SK-N-SH (cell line): ENCODE measurements at regions not wholly inside any gene's neighbourhood (a gene's known extent, or its start where the extent isn't known, plus 50 kb on each side); places are given as distances from the start of the nearest gene placed in this dataset.

Source experiments
- CTCF ChIA-PET: fragments of 300-600, 350-600 bp; formaldehyde crosslinking; extraction: SDS; loops from one replicate; lab custom pipeline; 2021; lab: Yijun Ruan, JAX
- POLR2A ChIA-PET: fragments of 350-600 bp; sonication (Branson Sonifier 250); formaldehyde crosslinking; extraction: SDS; loops from one replicate; lab custom pipeline; 2020; ENCODE audit warnings: antibody characterized with exemption, inconsistent platforms; lab: Yijun Ruan, JAX
- DNase-seq: peaks from one replicate; pipeline ENCODE4 v3.0.0; 2012
- H2AFZ ChIP-seq: fragments of 200-600 bp; sonication (generic); 2 replicates; pipeline ENCODE4 v1.8.1; 2016; ENCODE audit warnings: antibody characterized with exemption, mild to moderate bottlenecking, low read depth
- H3F3A ChIP-seq: fragments of 200-600 bp; sonication (generic); replicated peaks from 2 replicates; pipeline ENCODE3; 2016; ENCODE audit warnings: antibody characterized with exemption, mild to moderate bottlenecking; ENCODE audit not compliant: insufficient read depth
- H3K27ac ChIP-seq, 2 experiments: fragments of 200-500 bp in 1 of 2; fragments of 200-600 bp in 1 of 2; sonication (Bioruptor generic) in 1 of 2; sonication (generic), shearing (Covaris generic) in 1 of 2; 2 replicates each; pipeline versions ENCODE4 v1.5.1 to v1.6.1; 2014 to 2016; ENCODE audit warnings: low read depth in 2 of 2, inconsistent platforms in 1 of 2, low read length in 1 of 2, mild to moderate bottlenecking in 1 of 2, mixed read lengths in 1 of 2
- H3K27me3 ChIP-seq: fragments of 200-600 bp; sonication (generic), shearing (Covaris generic); 2 replicates; pipeline ENCODE4 v1.6.1; 2016; ENCODE audit warnings: mixed run types; ENCODE audit not compliant: insufficient read depth
- H3K36me3 ChIP-seq, 2 experiments: fragments of 200-500 bp in 1 of 2; fragments of 200-600 bp in 1 of 2; sonication (Bioruptor generic) in 1 of 2; sonication (generic) in 1 of 2; replicated peaks in 1 of 2; 2 replicates each; pipeline versions ENCODE3 to v1.5.1; 2014 to 2016; ENCODE audit warnings: low read length in 1 of 2, mild to moderate bottlenecking in 1 of 2; ENCODE audit not compliant: insufficient read depth in 2 of 2, control insufficient read depth in 1 of 2
- H3K4me1 ChIP-seq, 2 experiments: fragments of 200-500 bp in 1 of 2; fragments of 200-600 bp in 1 of 2; sonication (Bioruptor generic) in 1 of 2; sonication (generic), shearing (Covaris generic) in 1 of 2; 2 replicates each; pipeline versions ENCODE4 v1.5.1 to v1.6.1; 2014 to 2016; ENCODE audit warnings: low read depth in 1 of 2, low read length in 1 of 2, mixed run types in 1 of 2; ENCODE audit not compliant: insufficient read depth in 2 of 2, control insufficient read depth in 1 of 2
- H3K4me2 ChIP-seq: fragments of 200-600 bp; sonication (generic), shearing (Covaris generic); 2 replicates; pipeline ENCODE4 v1.6.1; 2017; ENCODE audit warnings: mixed run types
- H3K4me3 ChIP-seq, 2 experiments: fragments of 200-500 bp in 1 of 2; fragments of 200-600 bp in 1 of 2; sonication (Bioruptor generic) in 1 of 2; sonication (generic), shearing (Covaris generic) in 1 of 2; 2 replicates each; pipeline versions ENCODE4 v1.5.1 to v1.8.1; 2014 to 2016; ENCODE audit warnings: low read depth in 2 of 2, inconsistent platforms in 1 of 2, low read length in 1 of 2, mild to moderate bottlenecking in 1 of 2, mixed read lengths in 1 of 2, moderate library complexity in 1 of 2
- H3K79me2 ChIP-seq: fragments of 200-600 bp; sonication (generic); 2 replicates; pipeline ENCODE4 v1.8.1; 2017; ENCODE audit warnings: mild to moderate bottlenecking; ENCODE audit not compliant: insufficient read depth
- H3K9ac ChIP-seq: fragments of 200-600 bp; sonication (generic); 2 replicates; pipeline ENCODE4 v1.6.1; 2017; ENCODE audit warnings: mixed run types
- H3K9me2 ChIP-seq: fragments of 200-600 bp; sonication (generic); 2 replicates; pipeline ENCODE4 v1.6.1; 2017; ENCODE audit warnings: mixed run types
- H3K9me3 ChIP-seq: fragments of 200-600 bp; sonication (generic); 2 replicates; pipeline ENCODE4 v1.6.1; 2017; ENCODE audit warnings: mixed run types, mild to moderate bottlenecking, moderate library complexity
- H4K20me1 ChIP-seq: fragments of 200-600 bp; sonication (generic); 2 replicates; pipeline ENCODE4 v1.6.1; 2017; ENCODE audit warnings: mild to moderate bottlenecking, mixed run types; ENCODE audit not compliant: insufficient read depth
- MEF2A ChIP-seq: IDR thresholded peaks from 2 replicates; pipeline ENCODE4 v1.4.0; 2012; ENCODE audit warnings: low read depth, borderline replicate concordance
- REST ChIP-seq: IDR thresholded peaks from 2 replicates; pipeline ENCODE4 v1.6.1; 2012; ENCODE audit warnings: mild to moderate bottlenecking, low read depth, low read length, moderate library complexity
- RXRA ChIP-seq: IDR thresholded peaks from 2 replicates; pipeline ENCODE4 v1.4.0; 2012; ENCODE audit warnings: low read depth, mild to moderate bottlenecking, borderline replicate concordance
- SIN3A ChIP-seq: IDR thresholded peaks from 2 replicates; pipeline ENCODE4 v1.6.1; 2012; ENCODE audit warnings: low read depth, mild to moderate bottlenecking, low read length, moderate library complexity, borderline replicate concordance
- SMC3 ChIP-seq: IDR thresholded peaks from 2 replicates; pipeline ENCODE4 v1.6.1; 2012; ENCODE audit warnings: low read depth, low read length, improper control_type of control experiment
- TAF1 ChIP-seq: IDR thresholded peaks from 2 replicates; pipeline ENCODE4 v1.6.1; 2012; ENCODE audit warnings: low read depth, mild to moderate bottlenecking, low read length, moderate library complexity, borderline replicate concordance
- USF1 ChIP-seq: IDR thresholded peaks from 2 replicates; pipeline ENCODE4 v1.4.0; 2012; ENCODE audit warnings: low read depth, borderline replicate concordance
- WGBS: methylation state at CpG from one replicate; pipeline ENCODE4 v1.1.6; 2017; ENCODE audit warnings: low lambda C conversion rate; 5-methylcytosine and 5-hydroxymethylcytosine counted together
- TF ChIP-seq, protein P1 (sequence below): fragments of 150-350 bp; IDR thresholded peaks from 2 replicates; pipeline ENCODE4 v1.6.1; 2017; ENCODE audit warnings: antibody characterized with exemption, low read length, low read depth, borderline replicate concordance

DNA sequence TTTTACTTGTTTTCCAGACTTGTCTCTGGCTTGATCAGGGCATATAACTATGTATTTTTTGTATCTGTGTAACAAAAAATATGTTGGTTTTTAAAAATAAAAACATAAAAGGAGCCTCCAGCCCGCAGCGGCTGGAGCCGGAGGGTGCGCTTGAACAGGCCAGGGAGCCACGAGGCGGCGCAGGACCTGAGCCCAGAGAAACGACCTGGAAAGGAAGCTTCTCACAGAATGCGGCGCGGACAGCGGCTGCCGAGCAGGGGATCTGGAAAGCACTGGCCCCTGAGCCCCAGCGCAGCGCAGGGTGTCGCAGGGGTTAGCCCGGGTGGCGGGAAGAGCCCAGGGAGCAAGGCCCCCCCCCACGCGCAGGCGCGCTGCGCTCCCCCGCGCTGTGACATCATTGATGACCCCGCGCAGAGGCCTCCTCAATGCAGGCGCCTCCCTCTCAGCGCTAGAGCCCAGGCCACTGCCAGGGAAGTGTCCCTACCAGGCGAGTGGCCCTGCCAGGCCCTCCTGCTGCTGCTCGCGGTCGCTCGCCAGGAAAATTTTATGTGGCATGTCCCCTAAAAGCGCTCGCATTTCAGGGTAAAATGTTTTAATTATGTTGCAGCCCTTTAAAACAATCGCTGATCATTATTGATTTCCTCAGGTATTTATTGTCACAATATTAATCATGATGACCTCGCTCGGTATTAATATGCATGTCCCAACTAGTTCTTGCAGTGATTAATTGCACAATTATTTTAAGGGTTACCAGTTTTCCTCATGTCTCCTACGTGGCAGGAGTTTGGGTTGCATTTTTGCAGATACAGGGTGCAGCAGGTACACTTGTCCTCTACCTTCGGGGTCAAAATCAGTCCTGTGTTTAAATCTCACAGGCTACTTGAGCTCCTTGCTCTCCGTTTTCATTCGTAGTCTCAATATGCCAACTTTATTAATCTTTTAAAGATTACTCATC lies 134.2 kb downstream of the USP22 start (continued):
- peak; percentile 36; the same call in 1 of the 2 replicates for TF ChIP-seq REST
- TF ChIP-seq TAF1, result peak; percentile 48; the same call in 1 of the 2 replicates

- DNase-seq, result no peak
- H4K20me1 ChIP-seq, result no peaks in the 10 kb centered on the region
- H3K9ac ChIP-seq, result no peak overlapping the region
- H3K9me2 ChIP-seq, result no peaks in the 10 kb centered on the region
- TF ChIP-seq, protein P1, sequence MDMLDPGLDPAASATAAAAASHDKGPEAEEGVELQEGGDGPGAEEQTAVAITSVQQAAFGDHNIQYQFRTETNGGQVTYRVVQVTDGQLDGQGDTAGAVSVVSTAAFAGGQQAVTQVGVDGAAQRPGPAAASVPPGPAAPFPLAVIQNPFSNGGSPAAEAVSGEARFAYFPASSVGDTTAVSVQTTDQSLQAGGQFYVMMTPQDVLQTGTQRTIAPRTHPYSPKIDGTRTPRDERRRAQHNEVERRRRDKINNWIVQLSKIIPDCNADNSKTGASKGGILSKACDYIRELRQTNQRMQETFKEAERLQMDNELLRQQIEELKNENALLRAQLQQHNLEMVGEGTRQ, result no peak
- no peak for TF ChIP-seq RXRA
- TF ChIP-seq SIN3A, result no peak
- TF ChIP-seq SMC3, result no peak
- no peak for TF ChIP-seq MEF2A
- TF ChIP-seq USF1, result no peak
- TF ChIP-seq, all 33 proteins: peak for 0
- ChIA-PET CTCF (no interaction called here), POLR2A (no interaction called here)
- Histone ChIP-seq H3K79me2 (peaks cover 57% of the 10 kb centered on the region), H3K36me3 (peaks cover 0 to 22% of the 10 kb centered on the region in 2 experiments), H3K27ac (no peak overlapping the region), H3K4me2 (no peak overlapping the region), H2AFZ (no peak overlapping the region), H3K9me3 (no peaks in the 10 kb centered on the region), H3K27me3 (no peaks in the 10 kb centered on the region), H3K4me1 (no peaks in the 10 kb centered on the region), H3F3A (peaks cover 12% of the 10 kb centered on the region), H3K4me3 (no peak overlapping the region)
- WGBS, result 90% methylated on average over 4 of the region's 4 CpGs
Observed at GRCh38 chr17:20914658-20915057, 128.2 kb downstream of the USP22 start.
